ENCODE measurements at regions not wholly inside any gene's neighbourhood (a gene's known extent, or its start where the extent isn't known, plus 50 kb on each side); places are given as distances from the start of the nearest gene placed in this dataset.

DNA sequence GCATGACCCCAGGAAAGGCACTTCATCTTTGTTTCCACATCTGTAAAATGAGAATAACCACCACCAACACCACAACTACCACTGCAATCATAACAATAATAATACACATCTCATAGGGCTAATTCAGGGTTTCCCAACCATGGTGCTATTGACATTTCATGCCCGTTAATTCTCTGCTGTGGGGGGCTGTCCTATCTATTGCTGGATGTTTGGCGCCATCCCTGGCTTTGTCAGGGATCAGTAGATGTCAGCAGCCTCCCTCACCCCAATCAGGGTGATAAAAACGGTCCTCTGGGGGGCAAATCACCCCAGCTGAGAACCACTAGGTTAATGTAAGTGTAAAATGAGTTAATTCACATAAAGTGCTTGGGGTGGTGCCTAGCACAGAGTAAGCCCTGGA lies 145.8 kb downstream of the EMX2 start:
- no peak for DNase-seq (ENCODE audit: low read depth)
- TF ChIP-seq, protein P1, sequence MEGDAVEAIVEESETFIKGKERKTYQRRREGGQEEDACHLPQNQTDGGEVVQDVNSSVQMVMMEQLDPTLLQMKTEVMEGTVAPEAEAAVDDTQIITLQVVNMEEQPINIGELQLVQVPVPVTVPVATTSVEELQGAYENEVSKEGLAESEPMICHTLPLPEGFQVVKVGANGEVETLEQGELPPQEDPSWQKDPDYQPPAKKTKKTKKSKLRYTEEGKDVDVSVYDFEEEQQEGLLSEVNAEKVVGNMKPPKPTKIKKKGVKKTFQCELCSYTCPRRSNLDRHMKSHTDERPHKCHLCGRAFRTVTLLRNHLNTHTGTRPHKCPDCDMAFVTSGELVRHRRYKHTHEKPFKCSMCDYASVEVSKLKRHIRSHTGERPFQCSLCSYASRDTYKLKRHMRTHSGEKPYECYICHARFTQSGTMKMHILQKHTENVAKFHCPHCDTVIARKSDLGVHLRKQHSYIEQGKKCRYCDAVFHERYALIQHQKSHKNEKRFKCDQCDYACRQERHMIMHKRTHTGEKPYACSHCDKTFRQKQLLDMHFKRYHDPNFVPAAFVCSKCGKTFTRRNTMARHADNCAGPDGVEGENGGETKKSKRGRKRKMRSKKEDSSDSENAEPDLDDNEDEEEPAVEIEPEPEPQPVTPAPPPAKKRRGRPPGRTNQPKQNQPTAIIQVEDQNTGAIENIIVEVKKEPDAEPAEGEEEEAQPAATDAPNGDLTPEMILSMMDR (IDR thresholded peaks at IDR 0.05; ENCODE audit: control insufficient read depth, insufficient read depth, low read depth, low read length, missing control alignments) = no peak
- H3K4me3 ChIP-seq (ENCODE audit: control insufficient read depth, low read depth, low read length) = no peak overlapping the region

DNA sequence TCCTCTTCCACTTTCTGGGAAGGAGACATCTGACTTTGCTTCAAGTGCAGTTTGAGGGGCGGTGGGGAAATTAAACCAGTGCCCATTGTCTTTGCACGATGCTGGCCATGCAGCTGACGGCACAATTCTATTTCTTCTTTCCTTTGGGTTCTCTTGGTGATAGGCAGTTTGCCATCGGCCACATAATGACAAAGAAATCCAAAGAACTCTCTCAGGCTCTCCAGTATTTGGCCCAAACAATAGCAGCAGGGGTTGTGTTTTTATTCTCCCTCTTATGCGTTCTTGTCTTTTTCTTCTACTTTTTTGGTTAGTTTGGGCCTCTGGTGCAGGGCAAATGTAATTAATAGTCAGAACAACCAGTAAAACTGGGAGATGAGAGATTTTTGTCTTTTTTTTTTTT lies 147.0 kb downstream of the EMX2 start:
- TF ChIP-seq, protein P1 (IDR thresholded peaks at IDR 0.05; ENCODE audit: control insufficient read depth, insufficient read depth, low read depth, low read length, missing control alignments) = no peak
- no peak for DNase-seq (ENCODE audit: low read depth)
- no peak overlapping the region for H3K4me3 ChIP-seq (ENCODE audit: control insufficient read depth, low read depth, low read length)

DNA sequence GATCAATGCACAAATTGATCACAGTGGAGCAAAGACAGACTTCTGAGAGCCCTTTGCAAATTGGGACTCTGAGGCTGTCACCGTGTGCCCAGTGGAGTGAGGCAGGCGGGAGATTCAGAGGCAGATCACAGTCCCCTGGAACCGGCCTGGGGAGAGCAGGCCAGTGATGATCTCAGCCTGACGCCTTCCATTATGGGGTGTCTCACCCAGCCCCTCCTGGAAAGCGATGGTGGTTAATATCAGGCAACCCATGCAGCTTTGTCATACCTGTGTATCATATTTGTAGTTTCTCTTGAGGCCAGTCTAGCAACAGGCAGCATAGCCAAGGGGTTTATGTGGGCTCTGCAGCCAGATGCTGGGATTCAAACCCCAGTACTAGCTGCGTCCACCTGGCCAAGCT lies 147.8 kb downstream of the EMX2 start:
- no peak overlapping the region for H3K4me3 ChIP-seq (ENCODE audit: control insufficient read depth, low read depth, low read length)
- TF ChIP-seq, protein P1 (IDR thresholded peaks at IDR 0.05; ENCODE audit: control insufficient read depth, insufficient read depth, low read depth, low read length, missing control alignments) = no peak
- DNase-seq (ENCODE audit: low read depth) = no peak

DNA sequence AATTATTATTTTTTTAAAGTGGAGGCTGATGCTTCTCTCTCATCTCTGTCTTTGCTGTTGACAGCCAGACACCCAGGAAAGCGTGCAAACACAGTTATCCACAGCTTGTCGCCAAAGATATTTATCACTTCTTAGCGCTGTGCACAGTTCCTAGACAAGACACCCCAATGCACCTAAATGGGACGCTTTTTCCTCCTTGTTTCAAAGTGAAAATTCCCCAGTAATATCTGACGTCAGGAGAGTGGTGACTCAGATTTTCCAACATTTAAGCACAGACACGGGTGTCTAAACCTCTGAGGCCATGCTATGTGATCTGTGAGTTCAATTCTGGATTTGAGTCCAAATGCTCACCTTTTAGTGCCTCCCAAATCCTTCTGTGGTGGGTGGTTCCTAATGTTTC lies 151.6 kb downstream of the EMX2 start:
- TF ChIP-seq, protein P1 (IDR thresholded peaks at IDR 0.05; ENCODE audit: control insufficient read depth, insufficient read depth, low read depth, low read length, missing control alignments) = no peak
- no peak for DNase-seq (ENCODE audit: low read depth)
- H3K4me3 ChIP-seq (ENCODE audit: control insufficient read depth, low read depth, low read length) = no peak overlapping the region

DNA sequence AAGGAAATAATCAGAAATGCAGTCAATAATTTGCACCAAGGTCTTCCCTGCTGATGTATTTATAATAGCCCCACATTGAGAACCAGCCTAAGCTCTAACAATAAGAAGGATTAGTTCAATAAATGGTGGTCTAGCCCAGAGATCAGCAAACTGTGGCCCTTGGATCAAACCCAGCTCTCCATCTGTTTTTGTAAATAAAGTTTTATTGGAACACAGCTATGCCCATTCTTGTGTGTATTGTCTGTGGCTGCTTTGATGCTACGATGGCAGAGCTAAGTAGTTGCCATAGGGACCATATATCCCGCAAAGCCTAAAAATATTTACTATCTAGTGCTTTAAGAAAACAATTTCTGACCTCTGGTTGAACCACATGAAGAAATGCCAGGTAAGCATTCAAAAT lies 154.9 kb downstream of the EMX2 start:
- no peak overlapping the region for H3K4me3 ChIP-seq (ENCODE audit: control insufficient read depth, low read depth, low read length)
- TF ChIP-seq, protein P1 (IDR thresholded peaks at IDR 0.05; ENCODE audit: control insufficient read depth, insufficient read depth, low read depth, low read length, missing control alignments) = no peak
- no peak for DNase-seq (ENCODE audit: low read depth)

DNA sequence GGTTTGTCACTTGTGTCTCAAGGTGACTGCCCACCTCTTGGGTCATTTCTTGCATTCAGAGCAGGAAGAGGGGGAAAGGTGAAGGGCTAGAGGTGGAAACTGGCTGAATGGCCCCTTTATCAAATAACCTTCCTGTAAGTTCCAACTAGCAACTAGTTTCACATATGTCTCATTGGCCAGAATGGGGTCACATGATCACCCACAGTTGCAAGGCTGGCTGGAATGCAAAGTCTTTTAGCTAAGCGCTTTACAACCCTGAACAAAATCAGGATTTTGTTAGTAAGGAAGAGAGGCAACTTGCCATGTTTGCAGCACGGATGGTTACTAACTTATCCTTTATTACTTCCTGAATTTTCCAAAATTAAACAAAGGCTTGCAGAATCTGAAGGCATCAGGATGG lies 156.3 kb downstream of the EMX2 start:
- H3K4me3 ChIP-seq (ENCODE audit: control insufficient read depth, low read depth, low read length) = no peak overlapping the region
- no peak for DNase-seq (ENCODE audit: low read depth)
- TF ChIP-seq, protein P1 (IDR thresholded peaks at IDR 0.05; ENCODE audit: control insufficient read depth, insufficient read depth, low read depth, low read length, missing control alignments) = no peak
